GM21390 (cell line): ENCODE measurements at regions not wholly inside any gene's neighbourhood (a gene's known extent, or its start where the extent isn't known, plus 50 kb on each side); places are given as distances from the start of the nearest gene placed in this dataset.

ENCODE experiments used
- ATAC-seq: cut with Tn5 transposase; IDR thresholded peaks from one replicate; pipeline ENCODE4 v1.9.1; 2021; ENCODE audit not compliant: unreplicated experiment

DNA sequence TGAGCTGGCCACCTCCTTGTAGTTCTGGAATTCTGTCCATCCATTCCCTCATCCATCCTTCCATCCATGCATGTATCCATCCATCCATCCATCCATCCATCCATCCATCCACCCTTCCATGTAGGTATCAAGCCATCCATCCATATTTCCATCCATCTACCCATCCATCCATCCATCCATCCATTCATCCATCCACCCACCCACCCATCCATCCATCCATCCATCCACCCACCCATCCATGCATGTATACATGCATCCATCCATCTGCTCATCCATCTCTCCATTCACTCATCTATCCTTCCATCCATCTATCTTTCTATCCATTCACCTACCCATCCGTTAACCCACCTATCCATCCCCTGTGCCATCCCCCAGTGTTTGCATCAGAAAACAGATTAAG lies 153.6 kb upstream of the STX18 start:
- ATAC-seq, result no peak

DNA sequence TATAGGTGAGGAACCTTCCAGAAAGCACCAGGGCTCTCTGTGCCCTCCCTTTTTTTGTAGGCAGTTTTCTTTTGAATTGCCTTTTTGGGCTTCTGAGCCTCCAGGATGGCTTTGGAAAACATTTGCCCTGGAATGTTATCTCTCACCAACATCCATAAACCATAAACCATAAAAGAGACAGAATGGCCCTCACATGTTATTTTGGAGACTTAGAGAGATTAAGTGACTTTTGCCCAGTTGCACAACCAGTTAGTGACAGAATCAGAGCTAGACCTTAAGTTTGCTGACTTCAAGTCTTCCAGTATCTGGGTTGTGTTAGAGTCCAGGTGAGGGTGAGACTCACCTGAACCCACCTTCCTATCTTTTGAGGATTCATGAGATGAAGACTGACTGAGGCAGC lies 153.0 kb upstream of the STX18 start:
- ATAC-seq, result no peak

DNA sequence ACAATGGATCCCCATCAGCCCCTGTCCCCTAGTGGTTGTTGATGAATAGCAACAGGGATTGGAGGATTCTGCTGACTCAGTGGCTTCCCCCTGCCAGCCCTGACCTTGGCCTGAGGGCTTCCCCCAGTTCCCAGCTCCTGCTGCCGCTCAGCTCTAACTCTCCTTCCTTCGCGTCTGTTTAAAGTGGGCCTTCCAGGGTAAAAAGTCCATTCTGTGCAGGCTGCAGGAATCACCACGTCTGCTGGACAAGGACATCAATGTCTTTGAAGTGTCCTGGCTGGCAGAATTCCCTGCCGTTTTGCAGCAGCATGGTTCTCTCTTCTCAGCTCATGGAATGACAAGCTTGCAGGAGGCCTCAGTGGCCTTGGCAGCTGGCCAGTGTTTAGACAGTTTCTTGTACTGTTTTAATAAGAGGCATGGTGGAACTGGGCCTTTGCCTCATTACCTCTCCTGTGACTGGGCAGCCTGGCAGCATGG lies 152.5 kb upstream of the STX18 start:
- no peak for ATAC-seq

DNA sequence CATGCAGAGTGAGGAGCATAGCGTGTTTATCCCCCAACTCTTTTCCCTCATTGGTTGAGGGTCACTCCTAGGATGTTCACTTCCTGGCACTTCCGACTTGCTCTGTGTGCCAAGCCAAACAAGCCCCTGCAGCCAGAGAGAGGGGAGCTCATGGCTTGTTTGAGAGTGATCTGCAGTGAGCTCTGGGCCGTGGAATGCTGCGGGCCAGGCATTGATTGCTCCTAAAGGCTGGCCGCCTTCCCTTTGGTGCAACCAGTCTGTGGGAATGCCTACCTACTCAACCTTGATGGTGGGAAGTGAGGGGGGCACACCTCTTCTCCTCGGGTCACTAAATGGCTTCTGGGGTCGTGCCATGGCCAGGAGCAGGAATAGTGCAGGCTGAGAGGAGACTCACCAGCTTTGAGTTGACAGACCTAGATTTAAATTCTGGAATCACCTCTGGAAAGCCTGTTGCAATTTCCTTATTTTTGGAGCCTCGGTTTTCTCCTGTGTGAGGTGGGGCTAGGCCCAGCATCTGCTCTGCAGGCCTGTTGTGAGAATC lies 152.0 kb upstream of the STX18 start:
- ATAC-seq, result no peak

DNA sequence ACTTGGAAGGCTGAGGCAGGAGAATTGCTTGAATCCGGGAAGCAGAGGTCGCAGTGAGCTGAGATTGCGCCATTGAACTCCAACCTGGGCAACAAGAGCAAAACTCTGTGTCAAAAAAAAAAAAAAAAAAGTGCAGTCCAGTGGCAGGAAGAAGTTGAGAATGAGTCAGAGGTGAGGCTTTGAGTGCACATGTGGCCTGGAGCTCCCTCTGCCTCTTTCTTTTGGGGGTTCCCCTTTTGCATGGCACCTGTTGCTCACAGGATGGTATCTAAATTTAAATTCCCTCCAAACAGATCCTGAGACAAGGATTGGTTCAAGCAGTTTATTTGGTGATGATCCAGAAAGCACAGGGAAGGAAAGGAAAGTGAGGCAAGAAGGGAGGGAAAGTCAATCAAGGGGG lies 151.4 kb upstream of the STX18 start:
- no peak for ATAC-seq

DNA sequence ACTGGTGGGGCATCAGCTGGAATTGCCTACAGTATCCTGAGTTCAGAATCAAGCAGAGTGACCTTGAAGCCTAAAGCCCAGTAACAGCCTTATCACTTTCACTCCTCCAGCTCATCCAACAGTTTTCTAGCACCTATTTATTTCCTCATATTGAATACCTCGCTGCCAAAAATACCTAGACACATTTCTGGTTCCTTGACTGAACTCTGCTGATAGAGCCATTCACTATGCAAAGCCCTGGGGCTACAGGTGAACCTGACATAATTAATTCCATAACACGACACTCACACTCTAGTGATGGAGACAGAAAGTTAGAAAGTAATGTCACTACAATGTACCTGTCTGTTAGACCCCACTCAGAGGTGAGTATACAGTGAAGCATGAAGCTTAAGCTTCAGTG lies 149.0 kb upstream of the STX18 start:
- no peak for ATAC-seq

DNA sequence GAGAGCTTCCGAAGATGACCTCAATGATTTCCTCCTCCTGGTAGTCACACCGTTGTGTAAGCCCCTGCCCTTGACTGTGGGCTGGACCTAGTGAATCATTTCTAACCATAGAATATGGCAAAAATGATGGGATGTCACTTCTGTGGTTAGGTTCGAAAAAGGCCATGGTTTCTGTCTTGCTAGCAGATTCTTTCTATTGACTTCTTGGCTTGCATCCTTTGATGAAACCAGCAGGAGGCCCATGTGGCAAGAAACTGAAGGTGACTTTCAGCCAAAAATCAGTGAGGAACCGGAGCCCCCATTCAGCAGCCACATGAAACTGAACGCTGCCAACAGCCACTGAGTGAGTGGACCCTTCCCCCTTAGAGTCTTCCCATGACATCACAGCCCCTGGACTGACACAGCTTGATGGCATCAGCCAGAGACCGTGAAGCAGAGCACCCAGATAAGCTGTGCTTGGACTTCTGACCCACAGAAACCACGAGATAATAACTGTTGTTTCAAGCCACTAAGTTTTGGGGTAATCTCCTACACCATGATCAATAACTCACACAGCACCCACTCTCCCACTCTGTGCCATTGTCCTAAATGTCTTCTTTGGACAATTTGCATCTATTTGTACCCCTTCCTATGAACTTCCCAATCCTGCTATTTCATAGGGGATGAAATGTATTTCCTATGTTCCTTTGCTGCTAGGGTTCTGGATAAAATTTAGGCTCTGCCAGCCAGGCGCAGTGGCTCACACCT lies 148.0 kb upstream of the STX18 start:
- peak; percentile 77 for ATAC-seq

DNA sequence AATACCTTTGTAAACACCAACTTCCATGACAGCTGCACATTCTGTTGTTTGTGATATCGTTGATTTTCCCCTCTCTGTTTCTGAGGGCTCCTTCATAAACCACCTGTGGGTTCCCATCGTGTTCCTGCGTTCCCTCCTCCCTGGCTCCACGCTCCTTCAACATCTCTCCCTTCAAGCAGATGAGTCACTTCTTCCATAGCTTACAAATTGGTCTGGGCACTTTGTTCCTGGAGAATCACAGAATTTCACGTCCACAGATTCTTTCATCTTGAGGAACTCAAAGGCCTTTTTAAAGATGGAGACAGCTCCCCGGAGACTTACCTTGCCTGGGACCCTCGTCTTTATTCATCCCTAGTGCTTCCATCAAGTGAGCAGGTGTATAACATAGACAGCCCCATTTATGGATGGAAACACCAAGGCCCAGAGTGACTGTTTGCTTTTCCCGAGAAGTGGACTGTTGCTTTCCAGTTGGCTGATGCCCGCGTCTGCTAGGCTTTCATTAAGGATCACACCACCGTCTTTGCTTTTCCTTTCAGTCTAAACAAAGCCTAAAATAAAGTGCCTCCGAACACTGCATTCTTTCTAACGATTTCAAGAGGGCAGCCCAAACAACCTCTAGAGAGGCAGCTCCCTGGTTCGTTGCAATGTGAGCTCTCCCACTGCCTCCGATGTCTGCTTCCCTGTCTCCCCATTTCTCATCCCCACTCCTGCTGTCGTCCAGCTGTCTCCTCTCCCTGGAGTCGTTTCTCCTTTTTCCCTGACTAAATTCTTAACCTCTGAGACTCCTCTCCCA lies 146.3 kb upstream of the STX18 start:
- ATAC-seq, result no peak

DNA sequence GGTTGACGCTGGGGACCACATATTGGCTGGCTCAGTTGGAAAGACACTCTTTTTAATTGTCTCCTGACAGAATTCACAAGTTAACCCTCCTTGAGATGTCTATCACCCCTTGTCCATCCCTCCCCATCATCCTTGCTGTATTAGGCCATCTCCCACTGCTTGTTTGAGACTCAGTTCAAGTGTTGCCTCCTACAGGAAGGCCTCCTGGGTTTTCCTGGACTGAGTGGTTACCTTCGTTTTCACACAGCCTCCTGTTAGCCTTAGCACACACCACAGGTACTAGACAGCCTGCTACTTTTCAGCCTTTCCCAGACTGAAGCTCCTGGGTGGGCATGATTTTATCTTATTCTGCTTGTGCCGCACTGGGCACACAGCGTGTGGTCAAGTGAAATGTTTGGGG lies 145.3 kb upstream of the STX18 start:
- ATAC-seq, result no peak

DNA sequence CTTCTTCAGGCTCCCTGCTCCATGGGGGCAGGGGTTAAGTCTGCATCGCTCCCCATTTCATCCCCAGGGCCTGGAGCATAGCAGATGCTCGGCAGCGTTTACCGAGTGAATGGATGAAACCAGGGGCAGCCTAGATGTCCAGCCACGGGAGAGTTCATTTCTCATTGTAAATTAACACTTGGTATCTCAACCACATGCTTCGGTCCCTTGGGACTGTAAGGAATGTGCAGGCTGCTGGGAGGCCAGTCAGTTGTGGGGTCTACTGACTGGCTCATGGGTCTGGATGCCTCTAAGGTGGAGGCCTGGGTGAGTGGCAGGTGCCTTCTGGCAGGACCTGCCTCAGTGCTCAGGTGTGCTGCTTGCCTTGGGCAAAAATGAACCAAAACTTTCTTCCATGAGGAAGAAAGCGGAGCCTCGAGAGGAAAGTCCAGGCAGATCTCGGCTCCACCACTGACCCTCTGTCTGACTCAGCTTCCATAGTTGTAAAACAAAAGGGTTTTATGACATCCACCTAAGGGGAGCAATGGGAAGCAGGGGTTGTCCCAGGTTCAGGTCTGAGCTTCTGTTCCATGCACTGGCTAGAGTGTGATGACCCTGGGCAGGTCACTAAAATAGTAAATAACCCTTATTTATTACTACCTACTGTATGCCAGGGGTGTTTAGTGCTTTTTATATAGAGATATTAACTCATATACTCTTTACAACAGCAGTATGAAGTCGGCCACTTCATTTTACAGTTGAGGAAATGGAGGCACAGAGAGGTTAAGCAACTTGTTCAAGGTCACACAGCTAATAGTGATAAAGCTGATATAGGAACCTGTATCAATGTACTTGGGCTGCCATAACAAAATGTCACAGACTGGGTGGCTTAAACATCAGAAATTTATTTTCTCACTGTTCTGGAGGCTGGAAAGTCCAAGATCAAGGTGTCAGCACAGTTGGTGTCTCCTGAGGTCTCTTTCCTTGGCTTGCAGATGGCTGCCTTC lies 144.3 kb upstream of the STX18 start:
- no peak for ATAC-seq

DNA sequence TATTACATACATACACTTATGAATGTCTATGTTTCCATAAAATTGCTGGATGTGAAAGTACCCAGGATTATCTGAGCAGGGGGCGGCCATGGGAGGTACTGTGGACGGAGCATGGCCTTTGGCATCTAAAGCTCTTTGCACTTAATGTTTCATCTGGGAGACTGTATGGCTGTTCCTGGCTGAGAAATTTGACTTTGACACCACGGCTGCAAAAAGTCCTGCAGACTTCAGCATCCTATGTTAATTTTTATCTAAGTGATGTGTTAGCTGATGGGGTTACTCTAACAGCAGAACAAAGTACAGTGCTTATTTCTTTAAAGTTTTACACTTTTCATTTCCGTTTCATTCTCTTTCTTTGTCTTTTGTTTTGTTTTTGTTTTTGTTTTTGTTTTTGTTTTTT lies 139.8 kb upstream of the STX18 start:
- no peak for ATAC-seq

DNA sequence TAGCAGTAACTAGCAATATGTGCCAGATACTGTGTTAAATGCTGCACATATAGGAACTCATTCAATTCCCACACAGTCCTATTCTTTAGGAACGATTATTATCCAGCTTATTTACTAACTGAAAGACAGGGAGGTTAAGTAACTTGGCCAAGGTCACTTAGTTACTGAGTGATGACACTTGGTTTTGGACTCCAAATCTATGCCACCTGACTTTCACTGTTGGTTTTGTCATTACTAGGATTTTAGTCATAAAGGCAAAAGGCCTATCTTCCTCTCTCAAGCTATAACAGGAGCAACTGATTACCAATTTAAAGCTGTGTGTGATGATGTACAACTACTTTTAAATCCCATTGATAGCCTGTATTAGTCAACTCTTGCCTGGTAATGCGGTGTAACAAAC lies 138.9 kb upstream of the STX18 start:
- ATAC-seq, result no peak

DNA sequence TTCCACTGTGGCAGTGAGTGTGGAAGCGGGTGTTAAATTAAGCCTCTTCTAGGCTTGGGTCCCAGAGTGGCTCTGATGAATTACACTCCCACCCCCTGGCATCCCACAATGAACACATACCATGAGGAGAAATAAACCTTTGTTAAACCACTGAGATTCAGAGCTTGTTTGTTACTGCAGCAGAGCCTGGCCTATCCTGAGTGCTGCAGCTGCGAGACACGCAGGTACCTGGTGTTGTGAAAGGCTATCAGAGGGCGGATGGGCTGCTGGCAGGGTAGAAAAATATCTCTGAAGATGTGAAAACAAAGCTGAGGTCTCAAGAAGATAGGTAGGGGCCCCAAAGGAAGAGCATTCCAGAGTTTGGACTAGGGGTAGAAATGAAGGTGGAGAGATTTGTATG lies 138.4 kb upstream of the STX18 start:
- no peak for ATAC-seq

DNA sequence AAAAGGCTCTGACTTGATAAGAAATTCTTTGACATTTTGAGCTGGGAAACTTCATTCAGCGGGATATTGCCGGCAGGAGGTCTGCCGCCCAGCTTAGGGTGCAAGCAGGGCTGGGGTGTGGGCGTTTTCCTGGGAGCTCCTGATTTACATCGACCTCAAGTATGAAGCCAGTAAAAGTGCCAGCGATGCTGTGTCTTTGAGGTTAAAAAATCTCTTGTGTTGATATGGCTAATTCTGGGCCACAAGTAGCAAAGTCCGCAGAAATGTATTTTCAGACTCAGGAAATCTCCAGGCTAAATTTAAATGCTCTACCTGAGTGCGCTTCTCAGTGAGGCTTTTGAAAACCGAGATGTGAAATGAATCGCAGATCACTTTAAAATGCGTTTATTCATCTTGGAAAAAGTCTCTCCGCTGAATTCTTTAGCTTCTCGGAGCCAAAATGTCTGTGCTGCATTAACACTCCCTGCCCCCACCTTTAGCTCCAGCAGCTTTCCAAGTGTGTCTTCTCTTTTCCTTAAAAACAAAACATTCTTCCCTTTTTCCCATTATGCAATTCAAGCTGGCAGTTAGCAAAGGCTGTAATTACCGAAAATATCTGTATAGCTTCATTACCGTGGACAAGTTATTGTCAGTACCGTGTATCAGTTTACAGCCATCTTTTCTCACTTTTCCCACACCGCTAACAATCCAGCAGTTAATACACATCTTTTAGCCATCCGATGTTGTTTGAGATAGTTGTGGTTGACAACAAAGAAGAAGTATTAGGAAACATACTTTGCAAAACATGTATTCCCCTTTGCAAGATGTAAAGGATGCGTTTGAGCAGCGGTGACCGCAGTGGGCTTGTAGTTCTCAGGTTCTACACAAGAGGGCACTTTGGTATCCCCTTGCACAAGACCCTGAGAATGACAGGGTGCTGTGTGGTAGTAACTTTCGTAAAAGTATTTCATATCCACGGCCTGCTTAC lies 136.0 kb upstream of the STX18 start:
- no peak for ATAC-seq

DNA sequence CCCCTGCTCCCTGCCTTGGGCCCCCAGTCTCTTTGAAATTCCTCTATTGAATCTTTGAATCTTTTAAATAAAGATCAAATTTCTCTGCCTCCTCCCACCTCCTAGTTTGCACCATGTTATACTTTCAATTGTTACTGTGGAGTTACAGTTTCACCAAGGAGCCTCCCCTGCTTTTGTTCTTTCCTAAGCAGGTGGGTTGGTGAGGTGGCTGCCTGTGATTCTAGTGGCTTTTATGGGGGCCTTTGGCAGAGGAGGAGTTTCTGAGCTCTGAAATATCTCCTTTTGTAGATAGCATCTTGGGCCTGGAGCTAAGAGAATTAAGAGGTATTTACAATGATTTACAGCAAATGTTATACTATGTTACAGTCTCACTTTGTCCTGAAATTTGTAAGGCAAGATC lies 133.8 kb upstream of the STX18 start:
- no peak for ATAC-seq

DNA sequence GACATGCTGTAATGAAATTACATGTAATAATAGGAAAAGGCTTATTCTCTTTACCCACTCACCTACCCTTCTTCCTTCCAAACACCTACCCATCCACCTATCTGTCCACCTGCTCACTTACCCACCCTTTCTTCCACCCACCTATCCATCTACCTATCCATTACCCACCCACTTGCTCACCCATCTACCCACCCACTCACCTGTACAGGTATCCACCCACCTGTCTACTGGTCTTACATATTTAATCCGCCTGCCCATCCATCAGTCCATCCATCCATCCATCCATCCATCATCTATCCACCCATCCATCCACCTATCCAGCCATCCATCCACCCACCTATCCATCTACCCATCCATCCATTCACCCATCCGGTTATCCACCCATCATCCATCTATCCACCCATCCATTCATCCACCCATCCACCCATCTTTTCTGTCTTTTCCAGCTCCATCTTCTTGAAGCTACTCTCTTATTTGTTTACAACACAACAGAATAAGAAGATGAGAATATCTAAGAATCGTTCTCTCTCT lies 133.3 kb upstream of the STX18 start:
- ATAC-seq, result no peak

DNA sequence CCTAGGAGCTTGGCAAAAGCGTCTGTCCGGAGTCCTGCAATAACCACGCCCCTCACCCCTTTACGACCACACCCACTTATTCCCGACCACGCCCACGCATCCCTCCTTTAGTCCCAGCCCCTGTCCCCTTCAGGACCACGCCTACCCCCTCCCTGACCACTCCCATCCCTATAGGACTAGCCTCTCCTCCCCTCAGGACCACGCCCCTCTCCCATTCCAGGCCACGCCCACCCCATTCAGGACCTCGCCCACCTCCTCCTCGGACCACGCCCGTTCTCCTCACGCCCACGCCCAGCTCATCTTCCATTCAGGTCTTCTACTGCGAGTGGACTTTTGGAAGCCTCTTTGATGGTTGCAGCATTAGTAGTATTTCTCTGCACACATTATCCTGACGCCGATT lies 131.2 kb upstream of the STX18 start:
- ATAC-seq, result no peak

DNA sequence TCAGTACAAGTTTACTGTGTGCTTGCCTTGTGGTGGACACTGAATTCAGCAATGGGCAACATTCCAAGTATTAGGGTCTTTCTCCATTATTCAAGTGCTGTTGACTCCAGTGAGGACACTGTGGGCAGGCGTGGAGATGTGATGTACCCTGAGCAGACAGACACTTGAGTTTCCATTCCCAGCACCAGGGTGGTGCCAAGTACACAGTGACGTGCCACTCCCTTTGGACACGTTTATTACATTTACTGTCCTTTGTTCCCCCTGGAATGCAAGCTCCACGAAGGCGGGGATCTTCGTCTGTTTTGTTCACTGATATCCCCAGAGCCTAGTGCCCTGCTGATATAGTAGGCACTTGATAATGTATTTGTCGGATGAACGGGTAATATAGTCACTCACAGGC lies 130.6 kb upstream of the STX18 start:
- ATAC-seq, result no peak

DNA sequence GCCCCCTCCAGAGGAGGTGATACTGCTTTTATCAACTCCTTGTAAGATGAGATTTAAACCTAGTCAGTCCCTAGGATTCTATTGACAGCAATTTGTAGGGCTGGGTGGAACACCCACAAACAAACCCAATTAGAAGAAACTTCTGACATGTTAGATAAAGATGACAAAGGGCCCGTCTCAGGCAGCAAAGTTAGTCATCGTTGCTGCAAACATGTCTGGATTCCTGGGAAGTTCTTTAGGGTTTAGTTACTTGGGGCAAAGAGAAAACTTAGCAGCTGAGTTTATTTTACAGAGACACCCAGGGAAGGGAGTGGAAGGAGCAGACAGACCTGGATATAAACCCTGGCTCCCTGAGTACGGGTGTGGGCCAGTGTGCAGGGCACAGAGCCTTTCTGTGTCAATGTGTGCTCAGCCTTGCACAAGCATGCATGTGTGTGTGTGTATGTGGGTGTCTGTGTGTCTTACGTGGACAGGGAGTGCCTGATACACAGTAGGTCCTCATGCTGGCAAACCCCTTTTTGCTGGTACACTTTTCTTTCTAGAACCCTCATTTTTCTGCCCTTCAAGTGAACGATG lies 130.0 kb upstream of the STX18 start:
- no peak for ATAC-seq
